ENCODE measurements at regions not wholly inside any gene's neighbourhood (a gene's known extent, or its start where the extent isn't known, plus 50 kb on each side); places are given as distances from the start of the nearest gene placed in this dataset.

- DNase-seq: no peak
Measured at GRCh38 chr13:72523593-72523992, 203.8 kb downstream of the MZT1 start.

- no peak for DNase-seq
Measured at GRCh38 chr13:72523049-72523448, 204.4 kb downstream of the MZT1 start.

GRCh38 chr13:72521940-72522661, 205.3 kb downstream of the MZT1 start:
- no peak for DNase-seq

GRCh38 chr13:72514146-72514545, 213.3 kb downstream of the MZT1 start:
- no peak for DNase-seq

GRCh38 chr13:72508392-72508791, 219.0 kb downstream of the MZT1 start:
- DNase-seq: no peak

- DNase-seq: no peak
Measured at GRCh38 chr13:72507416-72508199, 219.8 kb downstream of the MZT1 start.

GRCh38 chr13:72506706-72507105, 220.7 kb downstream of the MZT1 start:
- no peak for DNase-seq

GRCh38 chr13:72505376-72505775, 222.1 kb downstream of the MZT1 start:
- DNase-seq: no peak

- no peak for DNase-seq
Measured at GRCh38 chr13:72504131-72504841, 223.1 kb downstream of the MZT1 start.

GRCh38 chr13:72500851-72501250, 226.6 kb downstream of the MZT1 start:
- no peak for DNase-seq

- no peak for DNase-seq
Measured at GRCh38 chr13:72495681-72496080, 231.7 kb downstream of the MZT1 start.

GRCh38 chr13:72489751-72490150, 237.7 kb downstream of the MZT1 start:
- no peak for DNase-seq

GRCh38 chr13:72473321-72473720, 254.1 kb downstream of the MZT1 start:
- no peak for DNase-seq

- no peak for DNase-seq
Measured at GRCh38 chr13:72469906-72470305, 257.5 kb downstream of the MZT1 start.

- no peak for DNase-seq
Measured at GRCh38 chr13:72463561-72463960, 263.9 kb downstream of the MZT1 start.

- DNase-seq: no peak
Measured at GRCh38 chr13:72462726-72463125, 264.7 kb downstream of the MZT1 start.

- no peak for DNase-seq
Measured at GRCh38 chr13:72462166-72462565, 265.3 kb downstream of the MZT1 start.

- no peak for DNase-seq
Measured at GRCh38 chr13:72458701-72459100, 268.7 kb downstream of the MZT1 start.

GRCh38 chr13:72457151-72457550, 270.3 kb downstream of the MZT1 start:
- DNase-seq: no peak

GRCh38 chr13:72456486-72456885, 270.9 kb downstream of the MZT1 start:
- no peak for DNase-seq

GRCh38 chr13:72453161-72453560, 274.3 kb downstream of the MZT1 start:
- DNase-seq: no peak

- no peak for DNase-seq
Measured at GRCh38 chr13:72448082-72448481, 279.3 kb downstream of the MZT1 start.

GRCh38 chr13:72444999-72445398, 282.4 kb downstream of the MZT1 start:
- no peak for DNase-seq

GRCh38 chr13:72437458-72437857, 290.0 kb downstream of the MZT1 start:
- DNase-seq: no peak

All from activated CD8-positive, alpha-beta memory T cell treated with anti-CD3 and anti-CD28 coated beads for 24 hours (primary cell).